GF-D8 (cell line): ENCODE measurements at regions not wholly inside any gene's neighbourhood (a gene's known extent, or its start where the extent isn't known, plus 50 kb on each side); places are given as distances from the start of the nearest gene placed in this dataset.
"Not testable (repeated sequence)": the region's sequence is repeated elsewhere in the genome, so short reads cannot be mapped to it uniquely, and the experiment has no call there.

Source experiments
- DNase-seq: peaks from one replicate; lab custom pipeline; 2025; lab: John Stamatoyannopoulos, UW

DNA sequence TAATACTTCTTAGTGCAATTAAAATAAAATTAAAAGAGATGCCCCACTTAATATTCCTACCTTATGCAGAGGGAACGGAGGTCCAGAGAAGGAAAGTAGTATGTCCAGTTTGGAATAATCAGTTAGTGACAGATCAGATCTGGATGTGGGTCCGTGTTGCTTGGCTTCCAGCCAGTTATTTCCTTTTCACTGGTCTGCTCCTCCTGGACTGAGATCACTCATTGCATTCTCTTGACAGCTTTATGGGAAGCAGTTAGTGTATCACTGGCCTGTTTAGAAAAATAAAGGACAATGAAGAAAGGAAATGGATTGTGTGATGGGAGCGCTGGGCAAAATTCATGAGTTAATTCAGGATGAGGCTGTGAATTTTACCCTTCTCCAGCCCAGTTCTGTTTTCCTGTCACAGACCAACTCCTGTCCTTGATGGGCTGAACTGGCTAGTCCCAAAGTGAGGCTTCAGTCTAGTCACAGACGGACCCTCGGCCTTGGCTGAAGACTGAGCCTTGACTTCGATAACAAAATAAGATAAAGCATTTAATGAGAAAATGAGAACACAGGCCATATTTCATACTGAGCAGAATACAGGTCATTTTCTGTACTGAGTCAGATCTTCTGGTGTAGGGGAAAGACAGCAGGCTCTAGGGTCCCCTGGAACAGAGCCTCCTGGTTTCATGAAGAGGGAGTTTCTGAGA, 85.2 kb upstream of the TRABD2B start:
- no peak for DNase-seq

- no peak for DNase-seq
Observed at GRCh38 chr1:48080331-48081255, 83.4 kb upstream of the TRABD2B start.

DNA sequence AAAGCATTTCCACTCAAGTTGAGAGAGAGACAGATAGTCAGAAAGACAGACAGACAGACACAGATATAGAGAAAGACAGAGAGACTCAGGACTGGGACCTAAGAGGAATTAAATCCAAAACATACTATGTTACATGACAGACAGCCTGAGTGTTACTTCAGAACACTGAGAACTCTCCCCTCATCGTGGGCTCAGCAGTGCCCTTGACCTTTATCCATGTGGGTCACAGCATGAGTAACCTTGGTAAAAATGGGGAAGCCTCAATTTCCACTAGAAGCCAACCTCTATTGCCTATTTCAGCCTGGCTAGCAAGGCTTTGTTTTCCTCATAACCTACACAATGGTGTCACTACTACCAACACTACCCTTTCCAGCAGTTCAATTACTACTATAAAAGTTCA, 81.9 kb upstream of the TRABD2B start:
- no peak for DNase-seq

DNA sequence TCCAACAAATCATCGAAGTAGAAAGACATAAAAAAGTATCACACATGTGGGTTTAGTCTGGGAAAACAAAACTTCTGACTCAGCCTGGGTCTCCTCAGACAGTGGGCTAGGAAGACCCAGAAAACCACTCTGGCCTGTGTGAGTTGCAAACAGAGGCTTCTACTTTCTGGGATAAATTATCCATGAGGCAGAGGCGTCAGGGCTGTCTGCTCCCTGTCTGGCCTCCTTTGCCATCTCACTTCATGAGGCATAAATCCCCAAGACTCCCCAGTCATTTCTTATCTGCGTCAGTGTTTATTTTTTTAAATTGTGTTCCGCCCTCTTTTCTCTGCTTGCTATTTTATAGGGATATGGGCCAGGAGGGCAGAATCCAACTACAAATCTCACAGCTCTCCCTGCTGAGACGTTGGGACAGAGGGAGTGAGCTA, 80.6 kb upstream of the TRABD2B start:
- DNase-seq = no peak

DNA sequence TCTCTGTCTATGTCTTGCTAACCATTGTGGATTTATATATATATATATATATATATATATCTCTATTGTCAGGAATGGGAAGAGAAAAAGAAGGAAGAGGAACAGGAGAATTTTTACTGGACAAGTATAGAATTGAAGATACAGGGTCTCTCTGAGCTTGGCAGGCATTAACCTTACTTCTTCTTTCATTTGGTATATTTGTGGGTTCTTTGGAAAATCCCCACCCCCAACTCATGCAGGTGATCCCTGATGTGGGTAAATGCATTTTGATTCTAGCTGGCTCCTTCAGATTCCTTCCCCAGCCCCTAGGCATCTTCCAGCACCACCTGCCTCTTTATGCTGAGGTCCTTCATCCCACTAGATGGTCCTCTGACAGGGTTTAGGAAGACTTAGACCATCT, 78.8 kb upstream of the TRABD2B start:
- DNase-seq = no peak

DNA sequence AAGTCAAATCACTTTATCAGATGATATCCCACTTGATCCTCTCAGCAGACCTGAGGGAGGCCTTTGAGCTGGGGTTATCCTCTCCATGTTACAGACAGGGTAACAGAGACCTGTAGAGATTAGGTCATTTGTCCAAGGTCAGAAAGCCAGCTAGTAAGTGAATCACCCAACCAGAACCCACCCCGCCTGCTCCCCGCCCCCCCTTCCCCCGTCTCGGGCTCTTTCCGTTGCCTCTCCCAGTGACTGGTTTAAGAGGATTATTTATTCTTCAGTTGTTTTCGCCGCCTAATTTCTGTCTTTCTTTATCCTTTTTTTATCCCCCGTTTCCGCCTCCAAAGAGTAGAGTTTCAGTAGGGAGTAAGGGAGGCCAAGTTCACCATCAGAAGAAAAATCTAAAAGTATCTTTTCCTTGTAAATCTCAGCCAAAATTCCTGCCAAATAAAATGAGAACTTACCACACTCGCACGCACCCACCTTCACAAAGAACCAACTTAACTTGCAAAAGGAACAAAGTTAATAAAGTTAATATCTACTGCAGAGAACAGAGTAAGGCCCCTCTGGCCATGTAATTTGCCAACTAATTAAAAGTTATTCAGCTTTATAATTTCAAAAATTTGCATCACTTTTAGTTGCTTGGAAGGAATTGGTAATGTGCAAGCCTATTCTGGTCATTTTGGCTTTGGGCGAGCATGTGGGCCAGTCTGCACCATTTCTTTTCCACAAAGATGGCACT, 76.8 kb upstream of the TRABD2B start:
- DNase-seq = no peak

DNA sequence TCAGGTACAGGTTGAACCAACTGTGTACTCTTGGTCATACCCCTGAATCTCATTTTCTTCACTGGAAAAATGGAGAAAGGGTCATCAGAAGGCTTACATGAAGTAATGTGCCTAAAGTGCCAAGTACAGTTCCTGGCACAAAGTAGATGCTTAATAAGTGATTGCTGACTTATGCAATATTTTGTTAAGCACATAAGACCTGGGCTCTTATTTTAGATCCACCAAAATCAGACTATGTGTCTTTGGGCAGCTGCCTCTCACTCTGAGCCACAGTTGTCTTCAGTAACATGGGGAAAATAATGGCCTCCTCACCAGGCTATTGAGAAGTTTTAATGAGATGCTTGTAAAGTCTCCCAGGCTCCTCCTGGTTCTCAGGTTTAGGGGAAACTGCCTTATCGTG, 74.3 kb upstream of the TRABD2B start:
- no peak for DNase-seq

DNA sequence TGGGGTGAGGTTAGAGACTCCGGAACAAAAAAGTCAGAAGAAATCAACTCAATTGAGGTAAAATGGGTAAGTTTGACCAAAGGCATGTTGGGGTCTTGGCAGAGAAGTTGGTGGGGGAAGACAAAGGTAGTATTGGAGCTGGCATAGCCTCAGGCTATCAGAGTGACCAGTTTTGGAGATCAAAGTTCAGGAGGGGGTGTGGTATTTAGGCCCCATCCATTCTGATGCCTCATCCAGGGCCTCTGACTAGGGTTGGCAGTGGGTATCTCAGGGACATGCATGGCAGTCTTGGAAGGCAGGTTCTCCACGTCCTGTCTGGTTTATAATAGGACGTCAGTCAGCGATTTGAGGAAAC, 73.2 kb upstream of the TRABD2B start:
- DNase-seq = no peak

GRCh38 chr1:48069662-48070395, 72.6 kb upstream of the TRABD2B start:
- DNase-seq = no peak

- no peak for DNase-seq
Observed at GRCh38 chr1:48068206-48068605, 71.0 kb upstream of the TRABD2B start.

GRCh38 chr1:48066936-48067335, 69.8 kb upstream of the TRABD2B start:
- DNase-seq = no peak

- not testable (repeated sequence) for DNase-seq
Observed at GRCh38 chr1:48064693-48065092, 67.5 kb upstream of the TRABD2B start.

DNA sequence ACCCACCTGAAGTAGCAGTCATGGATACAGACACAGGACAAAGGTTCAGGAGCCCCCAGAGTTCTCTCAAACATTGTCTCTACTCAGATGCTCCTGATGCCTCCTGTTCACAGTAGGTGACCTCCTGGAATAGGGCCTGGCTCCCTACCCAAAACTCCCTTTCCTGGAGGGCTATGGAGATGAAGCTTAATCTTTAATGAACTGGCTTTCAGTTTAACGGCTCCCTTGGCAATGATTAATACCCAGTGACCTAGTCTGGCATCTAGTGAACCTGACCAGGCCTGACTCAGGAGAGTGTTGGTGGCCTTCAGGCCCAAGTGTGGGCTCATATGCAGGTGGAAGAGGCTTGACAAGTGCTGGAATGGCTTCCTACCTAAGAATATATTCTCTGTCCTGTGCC, 65.2 kb upstream of the TRABD2B start:
- DNase-seq = no peak

- DNase-seq = no peak
Observed at GRCh38 chr1:48061162-48062136, 64.3 kb upstream of the TRABD2B start.

DNA sequence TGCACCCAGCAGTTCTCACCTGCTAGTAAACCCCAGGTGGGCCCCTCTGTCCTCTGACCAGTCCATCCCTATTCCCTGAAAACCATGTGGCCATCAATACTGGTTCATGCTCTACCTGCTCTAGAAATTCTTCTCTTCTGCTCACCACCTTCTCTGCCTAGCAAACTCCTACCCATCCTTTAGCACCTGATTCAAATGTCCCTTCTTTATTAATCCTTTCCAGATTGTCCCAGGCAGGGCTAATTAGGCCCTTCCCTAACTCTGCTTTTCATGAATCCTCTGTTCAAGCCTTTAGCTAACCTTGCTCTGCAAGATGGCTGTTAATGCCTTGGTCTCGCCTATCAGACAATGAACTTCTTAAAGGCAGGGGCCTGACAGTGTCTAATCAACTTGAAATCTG, 62.1 kb upstream of the TRABD2B start:
- no peak for DNase-seq

GRCh38 chr1:48058135-48059025, 61.2 kb upstream of the TRABD2B start:
- DNase-seq = no peak

DNA sequence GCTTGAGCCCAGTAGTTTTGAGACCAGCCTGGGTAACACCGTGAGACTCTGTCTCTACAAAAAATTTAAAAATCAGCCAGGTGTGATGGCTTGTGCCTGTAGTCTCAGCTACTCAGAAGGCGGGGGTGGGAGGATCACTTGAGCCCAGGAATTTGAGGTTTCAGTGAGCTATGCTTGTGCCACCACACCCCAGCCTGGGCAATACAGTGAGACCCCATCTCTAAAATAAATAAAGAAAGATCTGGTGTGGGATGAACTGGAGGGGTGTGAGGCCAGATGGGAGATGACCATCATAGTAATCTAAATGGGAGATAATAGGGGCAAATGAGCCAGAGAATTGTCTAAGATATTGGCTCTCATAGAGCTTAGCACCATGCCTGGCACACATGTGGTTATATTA, 60.1 kb upstream of the TRABD2B start:
- no peak for DNase-seq

DNA sequence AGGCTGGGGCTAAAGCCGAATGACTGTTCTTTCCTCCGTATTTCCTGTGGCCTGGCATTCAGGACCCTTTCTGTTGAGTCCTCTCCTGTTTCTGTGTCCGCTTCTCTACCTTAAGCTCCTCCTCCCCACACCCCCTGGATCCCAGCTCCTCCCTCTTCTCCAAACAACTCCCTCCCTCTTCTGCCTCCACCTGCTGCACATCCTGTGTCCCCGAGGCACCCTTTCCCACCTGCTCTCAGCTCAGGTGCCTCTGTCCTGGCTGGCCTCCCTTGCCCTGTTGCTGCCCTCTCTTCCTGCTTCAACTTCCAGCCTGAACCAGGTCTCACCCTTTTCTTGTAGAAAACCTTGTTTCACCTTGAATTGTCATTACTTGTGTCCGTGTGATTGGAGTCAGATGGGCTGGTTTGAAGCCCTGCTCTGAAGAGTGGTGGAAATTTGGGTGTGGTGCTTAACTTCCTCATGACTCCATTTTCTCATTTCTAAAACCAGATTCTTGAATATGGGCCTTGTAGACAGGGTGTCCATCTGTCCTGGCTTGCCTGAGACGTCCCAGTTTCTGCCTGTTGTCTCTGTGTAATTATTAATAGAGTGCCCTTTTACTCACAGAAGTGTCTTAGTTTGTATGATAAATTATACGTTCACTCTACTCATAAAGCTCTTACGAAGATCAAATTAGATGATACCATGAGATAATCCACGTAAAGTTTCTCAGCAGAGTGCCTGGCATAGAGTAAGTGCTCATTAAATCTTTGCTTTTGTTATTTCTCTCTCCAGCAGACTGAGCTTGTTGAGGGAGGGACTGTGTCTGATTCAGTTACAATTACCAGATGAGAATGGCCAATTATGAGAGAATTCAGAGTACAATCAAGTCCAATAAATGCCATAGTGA, 58.9 kb upstream of the TRABD2B start:
- DNase-seq = no peak

- no peak for DNase-seq
Observed at GRCh38 chr1:48054232-48054631, 57.0 kb upstream of the TRABD2B start.
